HG03175 (cell line): ENCODE measurements at regions not wholly inside any gene's neighbourhood (a gene's known extent, or its start where the extent isn't known, plus 50 kb on each side); places are given as distances from the start of the nearest gene placed in this dataset.

Source experiments
- ATAC-seq: cut with Tn5 transposase; IDR thresholded peaks from one replicate; pipeline ENCODE4 v1.9.1; 2021; ENCODE audit warnings: mild to moderate bottlenecking, moderate library complexity; ENCODE audit not compliant: unreplicated experiment

- no peak for ATAC-seq
Measured at GRCh38 chr6:128827675-128828464, 55.1 kb upstream of the LAMA2 start.

- no peak for ATAC-seq
Measured at GRCh38 chr6:128826606-128827005, 56.3 kb upstream of the LAMA2 start.

- ATAC-seq, result no peak
Measured at GRCh38 chr6:128822271-128822670, 60.7 kb upstream of the LAMA2 start.

- ATAC-seq, result no peak
Measured at GRCh38 chr6:128821116-128821515, 61.8 kb upstream of the LAMA2 start.

GRCh38 chr6:128808856-128809255, 74.1 kb upstream of the LAMA2 start:
- ATAC-seq, result no peak

- no peak for ATAC-seq
Measured at GRCh38 chr6:128807577-128807976, 75.4 kb upstream of the LAMA2 start.

GRCh38 chr6:128806261-128806660, 76.7 kb upstream of the LAMA2 start:
- no peak for ATAC-seq

- ATAC-seq, result no peak
Measured at GRCh38 chr6:128803911-128804310, 79.0 kb upstream of the LAMA2 start.

GRCh38 chr6:128801621-128802020, 81.3 kb upstream of the LAMA2 start:
- ATAC-seq, result no peak

- no peak for ATAC-seq
Measured at GRCh38 chr6:128784266-128784665, 98.7 kb upstream of the LAMA2 start.

- ATAC-seq, result no peak
Measured at GRCh38 chr6:128768187-128768586, 114.8 kb upstream of the LAMA2 start.

- ATAC-seq, result no peak
Measured at GRCh38 chr6:128767705-128768104, 115.2 kb upstream of the LAMA2 start.

- ATAC-seq, result no peak
Measured at GRCh38 chr6:128767150-128767549, 115.8 kb upstream of the LAMA2 start.

- ATAC-seq, result no peak
Measured at GRCh38 chr6:128763599-128764300, 119.2 kb upstream of the LAMA2 start.

- ATAC-seq, result no peak
Measured at GRCh38 chr6:128759901-128760300, 123.0 kb upstream of the LAMA2 start.

- no peak for ATAC-seq
Measured at GRCh38 chr6:128759447-128759846, 123.5 kb upstream of the LAMA2 start.

GRCh38 chr6:128757961-128758360, 125.0 kb upstream of the LAMA2 start:
- ATAC-seq, result no peak

- peak; percentile 98 for ATAC-seq
Measured at GRCh38 chr6:128754658-128755256, 128.2 kb upstream of the LAMA2 start.

- no peak for ATAC-seq
Measured at GRCh38 chr6:128743974-128744765, 138.8 kb upstream of the LAMA2 start.

GRCh38 chr6:128742900-128743299, 140.0 kb upstream of the LAMA2 start:
- no peak for ATAC-seq

GRCh38 chr6:128740951-128741350, 142.0 kb upstream of the LAMA2 start:
- ATAC-seq, result no peak
